ENCODE measurements at regions not wholly inside any gene's neighbourhood (a gene's known extent, or its start where the extent isn't known, plus 50 kb on each side); places are given as distances from the start of the nearest gene placed in this dataset.

- TF ChIP-seq, protein P1, sequence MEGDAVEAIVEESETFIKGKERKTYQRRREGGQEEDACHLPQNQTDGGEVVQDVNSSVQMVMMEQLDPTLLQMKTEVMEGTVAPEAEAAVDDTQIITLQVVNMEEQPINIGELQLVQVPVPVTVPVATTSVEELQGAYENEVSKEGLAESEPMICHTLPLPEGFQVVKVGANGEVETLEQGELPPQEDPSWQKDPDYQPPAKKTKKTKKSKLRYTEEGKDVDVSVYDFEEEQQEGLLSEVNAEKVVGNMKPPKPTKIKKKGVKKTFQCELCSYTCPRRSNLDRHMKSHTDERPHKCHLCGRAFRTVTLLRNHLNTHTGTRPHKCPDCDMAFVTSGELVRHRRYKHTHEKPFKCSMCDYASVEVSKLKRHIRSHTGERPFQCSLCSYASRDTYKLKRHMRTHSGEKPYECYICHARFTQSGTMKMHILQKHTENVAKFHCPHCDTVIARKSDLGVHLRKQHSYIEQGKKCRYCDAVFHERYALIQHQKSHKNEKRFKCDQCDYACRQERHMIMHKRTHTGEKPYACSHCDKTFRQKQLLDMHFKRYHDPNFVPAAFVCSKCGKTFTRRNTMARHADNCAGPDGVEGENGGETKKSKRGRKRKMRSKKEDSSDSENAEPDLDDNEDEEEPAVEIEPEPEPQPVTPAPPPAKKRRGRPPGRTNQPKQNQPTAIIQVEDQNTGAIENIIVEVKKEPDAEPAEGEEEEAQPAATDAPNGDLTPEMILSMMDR (IDR thresholded peaks at IDR 0.05; ENCODE audit: insufficient read depth, low read length, poor library complexity, severe bottlenecking) = no peak
- Histone ChIP-seq H3K27me3 (ENCODE audit: control insufficient read depth, insufficient read depth, low read length) (no peaks in the 10 kb centered on the region), H3K4me3 (ENCODE audit: low read depth, low read length) (no peak overlapping the region), H3K36me3 (ENCODE audit: control insufficient read depth, insufficient read depth, low read length) (no peaks in the 10 kb centered on the region)
- DNase-seq (ENCODE audit: low read depth) = no peak
Observed at GRCh38 chr11:80211673-80212072, 770.8 kb upstream of the TENM4 start.

GRCh38 chr11:80204021-80204420, 763.2 kb upstream of the TENM4 start:
- no peaks in the 10 kb centered on the region for H3K27me3 ChIP-seq (ENCODE audit: control insufficient read depth, insufficient read depth, low read length)
- no peak overlapping the region for H3K4me3 ChIP-seq (ENCODE audit: low read depth, low read length)
- no peaks in the 10 kb centered on the region for H3K36me3 ChIP-seq (ENCODE audit: control insufficient read depth, insufficient read depth, low read length)
- DNase-seq (ENCODE audit: low read depth) = no peak
- TF ChIP-seq, protein P1 (IDR thresholded peaks at IDR 0.05; ENCODE audit: insufficient read depth, low read length, poor library complexity, severe bottlenecking) = no peak

GRCh38 chr11:80196932-80197554, 756.2 kb upstream of the TENM4 start:
- H3K27me3 ChIP-seq (ENCODE audit: control insufficient read depth, insufficient read depth, low read length) = no peaks in the 10 kb centered on the region
- TF ChIP-seq, protein P1 (IDR thresholded peaks at IDR 0.05; ENCODE audit: insufficient read depth, low read length, poor library complexity, severe bottlenecking) = no peak
- H3K36me3 ChIP-seq (ENCODE audit: control insufficient read depth, insufficient read depth, low read length) = no peaks in the 10 kb centered on the region
- H3K4me3 ChIP-seq (ENCODE audit: low read depth, low read length) = no peak overlapping the region
- no peak for DNase-seq (ENCODE audit: low read depth)

GRCh38 chr11:80196041-80196440, 755.2 kb upstream of the TENM4 start:
- Histone ChIP-seq H3K36me3 (ENCODE audit: control insufficient read depth, insufficient read depth, low read length) (no peaks in the 10 kb centered on the region), H3K27me3 (ENCODE audit: control insufficient read depth, insufficient read depth, low read length) (no peaks in the 10 kb centered on the region), H3K4me3 (ENCODE audit: low read depth, low read length) (no peak overlapping the region)
- TF ChIP-seq, protein P1 (IDR thresholded peaks at IDR 0.05; ENCODE audit: insufficient read depth, low read length, poor library complexity, severe bottlenecking) = no peak
- no peak for DNase-seq (ENCODE audit: low read depth)

DNA sequence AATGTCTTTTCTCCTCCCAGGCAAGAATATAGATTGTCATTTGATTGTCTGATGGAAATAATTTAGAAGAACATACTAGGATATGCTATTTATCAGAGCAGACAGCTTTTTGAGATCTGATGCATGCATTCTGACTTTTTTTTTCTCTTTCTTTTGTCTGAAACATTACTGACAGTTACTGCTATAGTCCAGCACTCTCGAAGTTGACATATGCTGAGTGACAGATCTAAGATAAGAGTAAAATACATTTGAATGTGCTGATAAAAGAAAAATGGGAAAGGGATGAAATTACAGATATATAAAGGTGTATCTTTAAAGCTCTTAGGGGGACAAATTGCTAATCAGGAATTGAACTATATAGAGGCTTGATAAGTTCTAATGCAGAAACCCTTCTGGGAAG, 753.8 kb upstream of the TENM4 start:
- Histone ChIP-seq H3K27me3 (ENCODE audit: control insufficient read depth, insufficient read depth, low read length) (no peaks in the 10 kb centered on the region), H3K36me3 (ENCODE audit: control insufficient read depth, insufficient read depth, low read length) (no peaks in the 10 kb centered on the region), H3K4me3 (ENCODE audit: low read depth, low read length) (no peak overlapping the region)
- TF ChIP-seq, protein P1 (IDR thresholded peaks at IDR 0.05; ENCODE audit: insufficient read depth, low read length, poor library complexity, severe bottlenecking) = no peak
- no peak for DNase-seq (ENCODE audit: low read depth)

- no peaks in the 10 kb centered on the region for H3K27me3 ChIP-seq (ENCODE audit: control insufficient read depth, insufficient read depth, low read length)
- TF ChIP-seq, protein P1 (IDR thresholded peaks at IDR 0.05; ENCODE audit: insufficient read depth, low read length, poor library complexity, severe bottlenecking) = no peak
- H3K4me3 ChIP-seq (ENCODE audit: low read depth, low read length) = no peak overlapping the region
- DNase-seq (ENCODE audit: low read depth) = no peak
- H3K36me3 ChIP-seq (ENCODE audit: control insufficient read depth, insufficient read depth, low read length) = no peaks in the 10 kb centered on the region
Observed at GRCh38 chr11:80194016-80194415, 753.2 kb upstream of the TENM4 start.
